Endothelial cell of umbilical vein (primary cell): ENCODE measurements at regions not wholly inside any gene's neighbourhood (a gene's known extent, or its start where the extent isn't known, plus 50 kb on each side); places are given as distances from the start of the nearest gene placed in this dataset.

Experiments
- BruUV-seq: library from RNA; stranded (reverse); fragments of 400-500 nt; replicated peaks from 2 replicates; lab custom pipeline; 2021; lab: Mats Ljungman, UMichigan
- CTCF ChIA-PET: fragments of 300-600, 350-600 bp; sonication (Branson Sonifier 250); formaldehyde crosslinking; loops from one replicate; lab custom pipeline; 2021; ENCODE audit warnings: antibody characterized with exemption, inconsistent platforms; lab: Charles Lee
- POLR2A ChIA-PET: fragments of 300-600, 350-600 bp; sonication (Branson Sonifier 250); formaldehyde crosslinking; loops from one replicate; lab custom pipeline; 2021; ENCODE audit warnings: antibody characterized with exemption, inconsistent platforms; lab: Charles Lee
- DNase-seq: peaks from one replicate; pipeline ENCODE4 v3.0.0-alpha.2; 2011; ENCODE audit warnings: low read depth, low spot score
- FAIRE-seq: peaks from 2 replicates; lab custom pipeline; 2011; peaks lifted over from hg19 to GRCh38; lab: Jason Lieb, UNC
- H2AFZ ChIP-seq: 2 replicates; pipeline ENCODE4 v1.6.0; 2012; ENCODE audit warnings: low read depth, low read length, control low read depth, inconsistent platforms
- H3K27ac ChIP-seq: 2 replicates; pipeline ENCODE4 v1.5.1; 2011; ENCODE audit warnings: low read depth, mild to moderate bottlenecking, control low read depth, low read length, moderate library complexity; ENCODE audit not compliant: insufficient read depth
- H3K27me3 ChIP-seq, 2 experiments: 2 replicates each; pipeline versions ENCODE4 v1.6.0 to v1.6.1; 2011; ENCODE audit warnings: low read length in 2 of 2, mixed read lengths in 1 of 2; ENCODE audit not compliant: control insufficient read depth in 2 of 2, insufficient read depth in 2 of 2
- H3K36me3 ChIP-seq, 2 experiments: 2 replicates in 1 of 2; 3 replicates in 1 of 2; pipeline ENCODE4 v1.5.1; 2011; ENCODE audit warnings: low read length in 2 of 2, mild to moderate bottlenecking in 1 of 2, moderate library complexity in 1 of 2; ENCODE audit not compliant: control insufficient read depth in 2 of 2, insufficient read depth in 2 of 2; ENCODE audit errors: extremely low read depth in 1 of 2
- H3K4me1 ChIP-seq: 3 replicates; pipeline ENCODE4 v1.5.1; 2011; ENCODE audit warnings: mild to moderate bottlenecking, low read length; ENCODE audit not compliant: control insufficient read depth, insufficient read depth; ENCODE audit errors: extremely low read depth
- H3K4me2 ChIP-seq: 2 replicates; pipeline ENCODE4 v1.6.1; 2011; ENCODE audit warnings: low read length, control low read depth, mixed read lengths; ENCODE audit not compliant: insufficient read depth
- H3K4me3 ChIP-seq, 3 experiments: fragments of 200-600 bp in 1 of 3; sonication (generic), shearing (Covaris generic) in 1 of 3; replicated peaks in 1 of 3; 2 replicates each; pipeline ENCODE4 v1.5.1; 2011 to 2016; ENCODE audit warnings: control low read depth in 3 of 3, low read length in 3 of 3, mild to moderate bottlenecking in 2 of 3, inconsistent platforms in 1 of 3, low read depth in 1 of 3, moderate library complexity in 1 of 3; ENCODE audit not compliant: insufficient read depth in 1 of 3
- H3K79me2 ChIP-seq: 2 replicates; pipeline ENCODE4 v1.6.0; 2012; ENCODE audit warnings: low read length, inconsistent platforms; ENCODE audit not compliant: control insufficient read depth, insufficient read depth
- H3K9ac ChIP-seq: replicated peaks from 2 replicates; pipeline ENCODE3; 2011; ENCODE audit warnings: low read length, control low read depth; ENCODE audit not compliant: insufficient read depth; ENCODE audit errors: extremely low read depth
- H3K9me1 ChIP-seq: replicated peaks from 3 replicates; pipeline ENCODE4 v1.6.0; 2011; ENCODE audit warnings: mild to moderate bottlenecking, low read length; ENCODE audit not compliant: control insufficient read depth, insufficient read depth; ENCODE audit errors: extremely low read depth
- H3K9me3 ChIP-seq: replicated peaks from 2 replicates; pipeline ENCODE4 v1.5.1; 2012; ENCODE audit warnings: low read length, inconsistent platforms; ENCODE audit not compliant: control insufficient read depth, insufficient read depth
- H4K20me1 ChIP-seq: replicated peaks from 2 replicates; pipeline ENCODE3; 2011; ENCODE audit warnings: mild to moderate bottlenecking, low read length; ENCODE audit not compliant: control insufficient read depth, insufficient read depth; ENCODE audit errors: extremely low read depth
- CTCF ChIP-seq, 2 donors: IDR thresholded peaks; 1 replicate in 1 of 2; 2 replicates in 1 of 2; pipeline ENCODE4 v1.5.1; 2011; ENCODE audit warnings: low read length in 2 of 2, mild to moderate bottlenecking in 2 of 2, moderate library complexity in 2 of 2, control low read depth in 1 of 2, inconsistent platforms in 1 of 2, low read depth in 1 of 2; ENCODE audit not compliant: insufficient read depth in 1 of 2; ENCODE audit errors: extremely low read depth in 1 of 2
- EZH2 ChIP-seq: IDR thresholded peaks from 2 replicates; pipeline ENCODE4 v1.6.1; 2012; ENCODE audit warnings: borderline replicate concordance, low read depth, mild to moderate bottlenecking, moderate library complexity, low read length, inconsistent platforms; ENCODE audit not compliant: severe bottlenecking
- FOS ChIP-seq: IDR thresholded peaks from 2 replicates; pipeline ENCODE4 v1.6.1; 2011; ENCODE audit warnings: mild to moderate bottlenecking, low read length, moderate library complexity, borderline replicate concordance; ENCODE audit not compliant: insufficient read depth
- GATA2 ChIP-seq: IDR thresholded peaks from 2 replicates; pipeline ENCODE4 v1.7.0; 2011; ENCODE audit warnings: low read depth, mild to moderate bottlenecking, moderate library complexity, mixed read lengths, low read length; ENCODE audit not compliant: insufficient read length, insufficient read depth
- JUN ChIP-seq: IDR thresholded peaks from 2 replicates; pipeline ENCODE4 v1.6.1; 2011; ENCODE audit warnings: borderline replicate concordance, low read depth; ENCODE audit not compliant: insufficient read length, insufficient read depth
- MYC ChIP-seq: IDR thresholded peaks from one replicate; pipeline ENCODE4 v1.6.1; 2011; ENCODE audit warnings: mild to moderate bottlenecking, low read depth, low read length
- POLR2A ChIP-seq: IDR thresholded peaks from 2 replicates; pipeline ENCODE4 v1.6.1; 2012; ENCODE audit warnings: low read depth, mild to moderate bottlenecking, control low read depth, low read length
- POLR2AphosphoS5 ChIP-seq: IDR thresholded peaks from 2 replicates; pipeline ENCODE4 v1.6.1; 2012; ENCODE audit warnings: low read depth, mild to moderate bottlenecking, control low read depth, low read length, moderate library complexity; ENCODE audit not compliant: insufficient read depth
- dilution Hi-C: fragments of 300-500 bp; cut with MboI; formaldehyde crosslinking; loops from one replicate; pipeline ENCODE4 v1.15.0; 2019; ENCODE audit warnings: low sequenced_read_pairs; ENCODE audit not compliant: extremely low pct_ligation_motif_present
- intact Hi-C: fragments of 100-400 bp; cut with micrococcal nuclease; formaldehyde crosslinking; loops from one replicate; pipeline ENCODE4 v1.10.0; 2022
- TF ChIP-seq, protein P1 (sequence below): IDR thresholded peaks from 2 replicates; pipeline ENCODE4 v1.6.1; 2011; ENCODE audit not compliant: insufficient read depth, insufficient read length

DNA sequence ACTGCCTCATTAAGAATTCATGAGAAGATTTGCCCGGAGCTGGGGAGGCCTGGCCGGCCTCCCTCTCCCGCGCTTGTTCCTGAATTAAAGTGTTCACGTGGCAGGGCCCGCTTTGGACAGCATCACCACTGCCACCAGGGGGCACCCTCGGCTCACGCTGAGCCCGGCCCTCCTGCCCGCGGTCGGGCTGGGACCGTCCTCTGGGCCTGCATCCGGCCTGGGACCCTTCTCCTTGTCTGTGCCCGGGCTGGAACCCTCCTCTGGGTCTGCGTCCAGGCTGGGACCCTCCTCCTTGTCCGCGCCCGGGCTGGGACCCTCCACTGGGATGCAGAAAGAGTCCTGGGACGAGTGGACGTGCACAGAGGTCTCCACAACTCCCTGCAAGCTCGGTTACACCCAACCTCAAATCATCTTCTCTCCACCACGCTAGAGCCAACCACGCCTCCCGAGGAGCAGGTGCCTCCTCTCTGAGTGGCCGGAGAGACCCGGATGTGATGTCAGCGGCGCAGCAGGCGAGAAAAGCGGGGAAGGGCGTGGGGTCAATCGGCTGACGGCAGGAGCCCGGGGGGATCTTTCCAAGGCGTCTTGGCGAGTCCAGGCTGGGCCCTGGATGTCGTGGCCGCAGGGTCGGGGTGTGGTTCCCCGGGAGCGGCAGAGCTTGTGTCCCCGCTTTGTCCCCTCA, 50.9 kb upstream of the DACT2 start:
- no TSS peak for BruUV-seq
- Histone ChIP-seq H3K4me3 (no peak overlapping the region), H2AFZ (no peak overlapping the region), H3K27ac (no peak overlapping the region), H3K27me3 (no peaks in the 10 kb centered on the region), H3K36me3 (no peaks in the 10 kb centered on the region), H3K9me3 (no peaks in the 10 kb centered on the region), H3K4me1 (no peaks in the 10 kb centered on the region), H3K9me1 (no peaks in the 10 kb centered on the region), H4K20me1 (no peaks in the 10 kb centered on the region), H3K4me2 (no peak overlapping the region), H3K9ac (no peak overlapping the region), H3K79me2 (no peaks in the 10 kb centered on the region)
- dilution Hi-C loops (no loop called here), intact Hi-C loops (loop anchor here (1.0 kb wide), 1 partner anchor 514 kb away; no protein-coding TSS in a partner anchor)
- TF ChIP-seq CTCF (IDR thresholded peaks at IDR 0.05; ENCODE audit: extremely low read depth in 1 of 2, insufficient read depth in 1 of 2, low read depth in 1 of 2, low read length in 2 of 2) (peak; percentile 70 to 77), POLR2AphosphoS5 (no peak)
- peak; percentile 37 for FAIRE-seq
- ChIA-PET POLR2A (no interaction called here), CTCF (no interaction called here)
- no peak for DNase-seq

GRCh38 chr6:168371185-168371584, 51.6 kb upstream of the DACT2 start:
- intact Hi-C loops: no loop called here

More at GRCh38 chr6:168371185-168371584, 51.6 kb upstream of the DACT2 start:
- no peaks in the 10 kb centered on the region for H3K9me1 ChIP-seq
- H3K27ac ChIP-seq: no peak overlapping the region
- H3K9ac ChIP-seq: no peak overlapping the region
- no peaks in the 10 kb centered on the region for H3K79me2 ChIP-seq
- H3K9me3 ChIP-seq: no peaks in the 10 kb centered on the region
- H4K20me1 ChIP-seq: no peaks in the 10 kb centered on the region
- no peak for DNase-seq
- H3K36me3 ChIP-seq: no peaks in the 10 kb centered on the region
- H3K4me2 ChIP-seq: no peak overlapping the region
- dilution Hi-C loops: no loop called here
- no peaks in the 10 kb centered on the region for H3K27me3 ChIP-seq
- CTCF ChIA-PET: no interaction called here
- no peaks in the 10 kb centered on the region for H3K4me1 ChIP-seq
- no peak overlapping the region for H2AFZ ChIP-seq
- BruUV-seq: no TSS peak
- H3K4me3 ChIP-seq: no peak overlapping the region
- TF ChIP-seq JUN (no peak), FOS (no peak), MYC (no peak), EZH2 (no peak), POLR2AphosphoS5 (no peak), POLR2A (no peak), CTCF (IDR thresholded peaks at IDR 0.05; ENCODE audit: extremely low read depth in 1 of 2, insufficient read depth in 1 of 2, low read depth in 1 of 2, low read length in 2 of 2) (no peak), GATA2 (no peak)
- TF ChIP-seq, protein P1, sequence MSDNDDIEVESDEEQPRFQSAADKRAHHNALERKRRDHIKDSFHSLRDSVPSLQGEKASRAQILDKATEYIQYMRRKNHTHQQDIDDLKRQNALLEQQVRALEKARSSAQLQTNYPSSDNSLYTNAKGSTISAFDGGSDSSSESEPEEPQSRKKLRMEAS: no peak
- FAIRE-seq: no peak
- POLR2A ChIA-PET: no interaction called here
